SJCRH30 (cell line): ENCODE measurements at regions not wholly inside any gene's neighbourhood (a gene's known extent, or its start where the extent isn't known, plus 50 kb on each side); places are given as distances from the start of the nearest gene placed in this dataset.
"Not testable (repeated sequence)": the region's sequence is repeated elsewhere in the genome, so short reads cannot be mapped to it uniquely, and the experiment has no call there.

ENCODE experiments used
- DNase-seq, 2 experiments: peaks; one replicate each; pipeline ENCODE4 v3.0.0-alpha.2; 2015 to 2020
- H3K27ac ChIP-seq: fragments of 250-450 bp; sonication (Bioruptor Pico); 2 replicates; pipeline ENCODE4 v1.5.1; 2020; ENCODE audit warnings: mild to moderate bottlenecking, moderate library complexity
- H3K27me3 ChIP-seq: fragments of 250-450 bp; sonication (Bioruptor Pico); 2 replicates; pipeline ENCODE4 v1.5.1; 2020; ENCODE audit warnings: mild to moderate bottlenecking, moderate library complexity
- H3K36me3 ChIP-seq: fragments of 250-450 bp; sonication (Bioruptor Pico); 2 replicates; pipeline ENCODE4 v1.5.1; 2020; ENCODE audit warnings: mild to moderate bottlenecking, moderate library complexity
- H3K4me1 ChIP-seq: fragments of 250-450 bp; sonication (Bioruptor Pico); 2 replicates; pipeline ENCODE4 v1.5.1; 2020; ENCODE audit warnings: mild to moderate bottlenecking, moderate library complexity
- H3K4me3 ChIP-seq: fragments of 250-450 bp; sonication (Bioruptor Pico); 2 replicates; pipeline ENCODE4 v1.5.1; 2020; ENCODE audit warnings: mild to moderate bottlenecking, moderate library complexity
- H3K9me3 ChIP-seq: fragments of 250-450 bp; sonication (Bioruptor Pico); replicated peaks from 2 replicates; pipeline ENCODE4 v1.5.1; 2020; ENCODE audit warnings: mild to moderate bottlenecking, moderate library complexity

DNA sequence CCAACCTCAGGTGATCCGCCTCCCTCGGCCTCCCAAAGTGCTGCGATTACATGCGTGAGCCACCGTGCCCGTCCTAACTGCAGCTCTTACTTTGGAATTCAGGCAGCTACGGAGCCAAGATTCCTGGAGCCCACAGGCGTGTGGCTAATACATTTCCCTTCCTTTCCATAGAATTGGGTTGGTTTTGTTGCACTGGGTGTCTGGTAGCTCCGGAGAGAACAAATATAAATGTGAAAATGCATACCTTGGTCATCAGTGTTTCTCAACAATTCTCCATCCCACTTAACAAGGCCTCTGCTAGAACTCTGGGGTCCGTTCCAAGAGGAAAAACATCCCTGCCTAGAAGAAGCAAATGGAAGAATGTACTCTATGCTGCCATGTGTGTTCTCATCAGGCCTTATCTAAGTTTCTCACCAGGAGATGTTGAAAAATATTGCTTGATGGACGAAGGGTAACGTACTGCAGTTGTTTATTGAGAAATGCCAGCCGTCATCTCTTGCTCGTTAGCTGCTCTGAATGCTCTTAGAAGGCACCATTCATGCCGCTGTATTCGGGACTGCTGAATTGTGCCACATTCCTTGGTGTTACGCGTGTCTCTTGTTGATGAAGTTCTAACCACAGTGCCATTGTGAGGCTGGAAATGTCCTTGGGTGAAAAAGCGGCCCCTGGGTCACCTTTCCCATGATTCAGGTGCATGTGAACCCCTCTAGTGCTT is 50.5 kb upstream of the CD99 start:
- no peak for DNase-seq
- no peak overlapping the region for H3K27ac ChIP-seq
- H3K36me3 ChIP-seq = no peaks in the 10 kb centered on the region
- H3K4me1 ChIP-seq = no peaks in the 10 kb centered on the region
- no peaks in the 10 kb centered on the region for H3K9me3 ChIP-seq
- no peaks in the 10 kb centered on the region for H3K27me3 ChIP-seq
- H3K4me3 ChIP-seq = no peak overlapping the region

DNA sequence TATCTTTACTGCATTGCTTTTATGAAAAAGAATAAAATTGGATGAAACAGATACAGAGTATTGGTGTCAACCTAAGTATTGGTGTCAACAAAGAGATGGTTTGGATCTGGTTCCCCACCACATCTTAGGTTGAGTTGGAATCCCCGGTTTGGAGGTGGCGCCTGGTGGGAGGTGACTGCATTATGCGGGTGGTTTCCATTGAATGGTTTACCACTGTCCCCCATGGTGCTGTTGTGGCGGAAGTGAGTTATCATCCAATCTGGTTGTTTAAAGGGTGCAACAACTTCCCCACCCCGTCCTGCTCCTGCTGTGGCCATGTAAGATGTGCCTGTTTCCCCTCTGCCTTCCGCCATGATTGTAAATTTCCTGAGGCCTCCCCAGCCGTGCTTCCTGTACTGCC is 52.8 kb upstream of the CD99 start:
- Histone ChIP-seq H3K36me3 (no peaks in the 10 kb centered on the region), H3K4me3 (no peak overlapping the region), H3K4me1 (no peaks in the 10 kb centered on the region), H3K27ac (no peak overlapping the region), H3K27me3 (no peaks in the 10 kb centered on the region), H3K9me3 (no peaks in the 10 kb centered on the region; the same call in 1 of the 2 replicates)
- DNase-seq = no peak

DNA sequence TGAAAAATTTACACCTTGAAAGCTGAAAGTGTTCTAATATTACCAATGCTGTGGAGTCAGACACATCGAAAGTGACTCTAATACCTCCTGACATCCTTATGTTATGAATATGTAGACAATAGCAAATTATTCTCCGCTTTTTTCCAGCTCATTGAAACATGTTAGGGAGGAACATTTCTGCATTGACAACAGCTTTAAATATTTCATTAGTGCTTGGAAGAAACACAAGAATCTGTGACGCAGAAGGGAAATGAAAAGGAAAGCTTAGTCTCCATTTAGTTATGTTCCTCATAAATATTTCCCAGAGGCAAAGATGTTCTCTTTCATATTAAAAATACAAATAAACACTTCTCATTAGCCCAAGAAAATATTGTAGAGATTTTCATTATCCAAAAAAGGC is 55.8 kb upstream of the CD99 start:
- Histone ChIP-seq H3K4me3 (no peak overlapping the region), H3K36me3 (no peaks in the 10 kb centered on the region), H3K9me3 (peaks cover 4% of the 10 kb centered on the region), H3K27me3 (no peaks in the 10 kb centered on the region), H3K4me1 (no peaks in the 10 kb centered on the region), H3K27ac (no peak overlapping the region)
- no peak for DNase-seq

DNA sequence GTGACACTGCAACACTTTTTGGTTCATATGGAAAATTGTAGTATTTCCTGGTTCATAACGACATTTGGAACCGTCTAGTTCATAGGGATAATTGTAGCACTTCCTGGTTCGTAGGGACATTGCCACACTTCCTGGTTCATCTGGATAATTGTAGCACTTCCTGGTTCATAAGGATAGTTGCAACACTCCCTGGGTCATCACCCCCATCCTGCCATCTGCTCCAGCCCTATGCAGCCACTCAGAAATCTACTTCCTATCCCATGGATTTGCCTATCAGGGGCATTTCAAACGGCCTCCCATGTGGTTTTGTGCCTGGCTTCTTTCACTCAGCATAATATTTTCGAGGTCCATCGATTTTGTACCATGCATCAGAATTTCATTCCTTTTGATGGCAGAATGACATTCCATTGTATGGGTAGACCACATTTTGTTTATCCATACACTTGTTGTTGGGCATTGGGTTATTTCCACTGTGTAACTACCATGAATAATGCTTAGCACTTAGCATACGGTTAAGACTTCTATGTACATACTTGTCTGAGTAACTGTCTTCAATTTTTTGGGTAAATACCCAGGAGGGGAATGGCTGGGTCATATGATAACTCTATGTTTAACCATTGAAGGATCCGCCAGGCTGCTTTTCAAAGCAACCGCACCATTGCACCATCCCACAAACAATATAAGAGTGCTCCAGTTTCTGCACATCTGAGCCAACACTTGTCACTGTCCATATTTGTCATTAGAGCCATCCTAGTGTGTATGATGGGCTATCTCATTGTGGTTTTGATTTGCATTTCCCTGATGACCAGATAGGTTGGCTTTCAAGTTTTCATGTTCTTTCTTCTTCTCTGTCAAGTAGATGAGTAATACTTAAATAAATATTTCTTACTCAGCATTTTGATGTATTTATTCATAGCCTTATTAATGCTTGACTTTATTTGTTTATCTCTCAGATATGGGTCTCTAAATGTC is 58.3 kb upstream of the CD99 start:
- peak in 1 of 2 experiments; percentile 25 for DNase-seq
- peaks cover 10% of the 10 kb centered on the region for H3K9me3 ChIP-seq
- H3K4me3 ChIP-seq = no peak overlapping the region
- H3K4me1 ChIP-seq = no peaks in the 10 kb centered on the region
- no peaks in the 10 kb centered on the region for H3K27me3 ChIP-seq
- H3K27ac ChIP-seq = no peak overlapping the region
- no peaks in the 10 kb centered on the region for H3K36me3 ChIP-seq

DNA sequence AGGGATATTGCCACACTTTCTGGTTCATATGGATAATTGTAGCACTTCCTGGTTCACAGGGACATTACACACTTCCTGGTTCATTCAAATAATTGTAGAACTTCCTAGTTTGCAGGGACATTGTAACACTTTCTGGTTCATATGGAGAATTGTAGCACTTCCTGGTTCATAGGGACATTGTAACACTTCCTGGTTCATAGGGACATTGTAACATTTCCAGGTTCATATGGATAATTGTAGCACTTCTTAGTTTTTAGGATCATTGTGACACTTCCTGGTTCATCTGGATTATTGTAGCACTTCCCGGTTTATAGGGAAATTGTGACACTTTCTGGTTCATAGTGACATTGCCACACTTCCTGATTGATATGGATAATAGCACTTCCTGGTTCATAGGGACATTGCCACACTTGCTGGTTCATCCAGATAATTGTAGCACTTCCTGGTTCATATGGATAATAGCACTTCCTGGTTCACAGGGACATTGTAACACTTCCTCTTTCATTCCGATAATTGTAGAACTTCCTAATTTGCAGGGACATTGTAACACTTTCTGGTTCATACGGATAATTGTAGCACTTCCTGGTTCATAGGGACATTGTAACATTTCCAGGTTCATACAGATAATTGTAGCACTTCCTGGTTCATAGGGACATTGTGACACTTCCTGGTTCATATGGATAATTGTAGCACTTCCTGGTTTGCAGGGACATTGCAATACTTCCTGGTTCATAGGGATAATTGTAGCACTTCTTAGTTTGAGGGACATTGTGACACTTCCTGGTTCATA is 59.2 kb upstream of the CD99 start:
- Histone ChIP-seq H3K4me1 (no peaks in the 10 kb centered on the region), H3K27ac (no peak overlapping the region), H3K4me3 (no peak overlapping the region), H3K27me3 (no peaks in the 10 kb centered on the region), H3K36me3 (no peaks in the 10 kb centered on the region), H3K9me3 (peaks cover 10% of the 10 kb centered on the region)
- peak; percentile 16 to 45 for DNase-seq

DNA sequence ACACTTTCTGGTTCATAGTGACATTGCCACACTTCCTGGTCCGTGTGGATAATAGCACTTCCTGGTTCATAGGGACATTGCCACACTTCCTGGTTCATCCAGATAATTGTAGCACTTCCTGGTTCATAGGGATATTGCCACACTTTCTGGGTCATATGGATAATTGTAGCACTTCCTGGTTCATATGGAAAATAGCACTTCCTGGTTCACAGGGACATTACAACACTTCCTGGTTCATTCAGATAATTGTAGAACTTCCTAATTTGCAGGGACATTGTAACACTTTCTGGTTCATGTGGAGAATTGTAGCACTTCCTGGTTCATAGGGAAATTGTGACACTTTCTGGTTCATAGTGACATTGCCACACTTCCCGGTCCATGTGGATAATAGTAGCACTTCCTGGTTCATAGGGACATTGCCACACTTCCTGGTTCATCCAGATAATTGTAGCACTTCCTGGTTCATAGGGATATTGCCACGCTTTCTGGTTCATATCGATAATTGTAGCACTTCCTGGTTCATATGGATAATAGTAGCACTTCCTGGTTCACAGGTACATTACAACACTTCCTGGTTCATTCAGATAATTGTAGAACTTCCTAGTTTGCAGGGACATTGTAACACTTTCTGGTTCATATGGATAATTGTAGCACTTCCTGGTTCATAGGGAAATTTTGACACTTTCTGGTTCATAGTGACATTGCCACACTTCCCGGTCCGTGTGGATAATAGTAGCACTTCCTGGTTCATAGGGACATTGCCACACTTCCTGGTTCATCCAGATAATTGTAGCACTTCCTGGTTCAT is 60.0 kb upstream of the CD99 start:
- not testable (repeated sequence) for H3K4me1 ChIP-seq, H3K27me3 ChIP-seq, H3K36me3 ChIP-seq, H3K9me3 ChIP-seq
- Histone ChIP-seq H3K4me3 (peak overlapping the region; percentile 34; the same call in 1 of the 2 replicates), H3K27ac (peak overlapping the region; percentile 51)
- peak; percentile 58 to 77 for DNase-seq

DNA sequence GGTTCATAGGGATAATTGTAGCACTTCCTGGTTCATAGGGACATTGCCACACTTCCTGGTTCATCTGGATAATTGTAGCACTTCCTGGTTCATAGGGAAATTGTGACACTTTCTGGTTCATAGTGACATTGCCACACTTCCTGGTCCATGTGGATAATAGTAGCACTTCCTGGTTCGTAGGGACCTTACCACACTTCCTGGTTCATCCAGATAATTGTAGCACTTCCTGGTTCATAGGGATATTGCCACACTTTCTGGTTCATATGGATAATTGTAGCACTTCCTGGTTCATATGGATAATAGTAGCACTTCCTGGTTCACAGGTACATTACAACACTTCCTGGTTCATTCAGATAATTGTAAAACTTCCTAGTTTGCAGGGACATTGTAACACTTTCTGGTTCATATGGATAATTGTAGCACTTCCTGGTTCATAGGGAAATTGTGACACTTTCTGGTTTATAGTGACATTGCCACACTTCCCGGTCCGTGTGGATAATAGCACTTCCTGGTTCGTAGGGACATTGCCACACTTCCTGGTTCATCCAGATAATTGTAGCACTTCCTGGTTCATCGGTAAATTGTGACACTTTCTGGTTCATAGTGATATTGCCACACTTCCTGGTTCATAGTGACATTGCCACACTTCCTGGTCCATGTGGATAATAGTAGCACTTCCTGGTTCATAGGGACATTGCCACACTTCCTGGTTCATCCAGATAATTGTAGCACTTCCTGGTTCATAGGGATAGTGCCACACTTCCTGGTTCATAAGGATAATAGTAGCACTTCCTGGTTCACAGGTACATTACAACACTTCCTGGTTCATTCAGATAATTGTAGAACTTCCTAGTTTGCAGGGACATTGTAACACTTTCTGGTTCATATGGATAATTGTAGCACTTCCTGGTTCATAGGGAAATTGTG is 60.8 kb upstream of the CD99 start:
- not testable (repeated sequence) for H3K27me3 ChIP-seq

DNA sequence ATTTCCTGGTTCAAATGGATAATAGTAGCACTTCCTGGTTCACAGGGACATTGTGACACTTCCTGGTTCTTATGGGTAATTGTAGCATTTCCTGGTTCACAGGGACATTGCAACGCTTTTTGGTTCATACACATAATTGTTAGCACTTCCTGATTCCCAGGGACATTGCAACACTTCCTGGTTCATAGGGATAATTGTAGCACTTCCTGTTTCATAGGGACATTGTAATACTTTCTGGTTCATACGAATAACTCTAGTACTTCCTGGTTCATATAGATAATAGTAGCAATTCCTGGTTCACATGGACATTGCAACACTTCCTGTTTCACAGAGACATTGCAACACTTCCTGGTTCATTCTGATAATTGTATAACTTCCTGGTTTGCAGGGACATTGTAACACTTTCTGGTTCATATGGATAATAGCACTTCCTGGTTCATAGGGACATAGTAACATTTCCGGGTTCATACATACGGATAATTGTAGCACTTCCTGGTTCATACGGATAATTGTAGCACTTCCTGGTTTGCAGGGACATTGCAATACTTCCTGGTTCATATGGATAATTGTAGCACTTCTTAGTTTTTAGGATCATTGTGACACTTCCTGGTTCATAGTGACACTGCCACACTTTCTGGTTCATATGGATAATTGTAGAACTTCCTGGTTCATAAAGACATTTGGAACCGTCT is 61.6 kb upstream of the CD99 start:
- Histone ChIP-seq H3K9me3 (peaks cover 10% of the 10 kb centered on the region), H3K36me3 (no peaks in the 10 kb centered on the region), H3K27me3 (no peaks in the 10 kb centered on the region), H3K27ac (peak overlapping the region; percentile 51), H3K4me3 (peak overlapping the region; percentile 22), H3K4me1 (no peaks in the 10 kb centered on the region)
- peak; percentile 39 to 77 for DNase-seq

More for the DNA sequence above, 60.8 kb upstream of the CD99 start:
- peak; percentile 73 to 84 for DNase-seq
- not testable (repeated sequence) for H3K36me3 ChIP-seq, H3K4me1 ChIP-seq, H3K9me3 ChIP-seq
- Histone ChIP-seq H3K27ac (peak overlapping the region; percentile 51), H3K4me3 (peak overlapping the region; percentile 52)

DNA sequence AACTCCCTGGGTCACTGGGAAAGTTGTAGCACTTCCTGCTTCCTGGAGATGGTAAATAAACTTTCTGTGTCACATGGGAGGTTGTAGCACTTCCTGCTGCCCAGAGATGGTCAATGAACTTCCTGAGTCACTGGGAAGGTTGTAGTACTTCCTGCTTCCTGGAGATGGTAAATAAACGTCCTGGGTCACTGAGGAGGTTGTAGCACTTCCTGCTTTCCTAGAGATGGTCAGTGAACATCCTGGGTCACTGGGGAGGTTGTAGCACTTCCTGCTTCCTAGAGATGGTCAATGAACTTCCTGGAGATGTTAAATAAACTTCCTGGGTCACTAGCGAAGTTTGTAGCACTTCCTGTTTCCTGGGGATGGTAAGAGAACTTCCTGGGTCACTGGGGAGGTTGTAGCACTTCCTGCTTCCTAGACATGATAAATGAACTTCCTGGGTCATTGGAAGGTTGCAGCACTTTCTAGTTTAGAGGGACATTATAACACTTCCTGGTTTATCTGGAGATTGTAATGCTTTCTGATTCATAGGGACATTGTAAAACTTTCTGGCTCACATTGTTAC is 62.3 kb upstream of the CD99 start:
- H3K36me3 ChIP-seq = no peaks in the 10 kb centered on the region; the same call in 1 of the 2 replicates

DNA sequence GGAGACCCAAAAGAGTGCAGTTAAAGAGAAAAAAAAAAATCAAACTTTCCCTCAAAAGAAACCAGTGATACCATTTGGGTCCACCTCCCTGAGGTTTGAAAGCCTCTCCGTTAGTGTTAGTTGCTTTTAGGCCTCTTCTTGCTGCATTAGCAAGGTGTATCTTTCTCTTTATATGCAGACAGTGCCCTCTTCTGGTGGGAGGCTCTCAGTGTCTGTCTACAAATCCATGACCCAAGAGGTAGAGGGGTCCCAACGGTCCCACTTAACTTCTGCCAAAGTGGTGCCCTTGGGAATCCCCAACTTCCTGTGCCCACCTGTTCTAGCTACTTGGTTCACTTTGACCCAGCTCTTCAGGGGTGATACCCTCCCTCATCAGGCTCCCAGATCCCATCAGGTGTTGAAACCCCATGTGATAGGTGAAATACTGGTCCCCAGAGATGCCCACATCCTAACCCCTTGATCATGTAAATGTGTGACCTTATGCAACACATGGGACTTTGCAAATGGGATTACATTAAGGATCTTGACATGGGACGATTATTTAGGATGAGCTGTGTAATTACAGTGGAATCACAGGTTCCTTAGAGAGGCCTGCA is 63.7 kb upstream of the CD99 start:
- peak; percentile 53 to 73 for DNase-seq
- H3K4me1 ChIP-seq = no peaks in the 10 kb centered on the region
- H3K36me3 ChIP-seq = peaks cover 4% of the 10 kb centered on the region; the same call in 1 of the 2 replicates
- no peak overlapping the region for H3K4me3 ChIP-seq
- no peaks in the 10 kb centered on the region for H3K27me3 ChIP-seq
- peaks cover 10% of the 10 kb centered on the region for H3K9me3 ChIP-seq
- no peak overlapping the region for H3K27ac ChIP-seq

More for the DNA sequence above, 62.3 kb upstream of the CD99 start:
- no peaks in the 10 kb centered on the region for H3K27me3 ChIP-seq
- H3K4me3 ChIP-seq = no peak overlapping the region
- H3K9me3 ChIP-seq = peaks cover 10% of the 10 kb centered on the region
- DNase-seq = peak; percentile 55 to 71
- H3K27ac ChIP-seq = peak overlapping the region; percentile 51
- H3K4me1 ChIP-seq = no peaks in the 10 kb centered on the region

DNA sequence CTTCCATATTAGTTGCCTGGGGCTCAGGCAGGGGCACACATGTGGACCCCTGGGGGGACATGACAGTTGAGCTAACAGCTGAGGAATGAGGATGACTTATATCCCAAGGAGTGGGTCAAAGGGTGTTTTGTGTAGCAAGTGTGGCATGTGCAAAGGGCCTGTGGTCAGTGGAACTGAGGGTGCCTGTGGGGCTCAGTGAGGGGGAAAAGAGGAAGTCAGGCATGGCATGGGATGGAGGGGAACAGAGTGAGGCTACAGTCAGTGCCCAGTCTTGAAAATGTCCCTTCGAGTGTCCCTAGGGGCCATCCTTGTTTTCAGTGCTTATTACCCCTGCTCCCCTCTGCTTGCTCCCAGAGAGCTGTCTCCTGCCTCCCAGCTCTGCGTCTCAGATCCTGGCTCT is 64.3 kb upstream of the CD99 start:
- Histone ChIP-seq H3K9me3 (peaks cover 10% of the 10 kb centered on the region), H3K4me3 (no peak overlapping the region), H3K4me1 (no peaks in the 10 kb centered on the region), H3K27ac (no peak overlapping the region), H3K36me3 (peaks cover 4% of the 10 kb centered on the region; the same call in 1 of the 2 replicates), H3K27me3 (no peaks in the 10 kb centered on the region)
- DNase-seq = no peak

DNA sequence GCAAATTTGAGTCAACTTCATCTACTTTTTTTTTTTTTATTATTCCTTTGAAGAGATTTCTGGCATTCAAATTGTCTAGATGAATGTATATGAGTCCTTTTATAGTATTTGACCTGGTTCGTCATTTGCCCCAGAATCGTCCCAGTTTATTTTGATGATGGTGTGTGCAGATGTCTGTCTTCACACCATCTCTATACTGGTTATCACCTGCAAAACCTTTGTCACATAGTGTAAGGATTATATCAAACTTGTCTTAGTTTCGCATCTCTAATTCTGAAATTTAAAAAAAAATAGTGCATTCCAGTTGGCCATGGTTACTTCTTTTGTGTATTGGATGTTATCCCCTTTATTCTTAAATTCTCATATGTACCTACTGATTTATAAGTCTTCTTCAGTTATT is 70.5 kb upstream of the CD99 start:
- H3K4me3 ChIP-seq = no peak overlapping the region
- H3K9me3 ChIP-seq = no peaks in the 10 kb centered on the region
- peaks cover 12% of the 10 kb centered on the region for H3K36me3 ChIP-seq
- no peak for DNase-seq
- H3K27me3 ChIP-seq = no peaks in the 10 kb centered on the region
- no peak overlapping the region for H3K27ac ChIP-seq
- no peaks in the 10 kb centered on the region for H3K4me1 ChIP-seq
